K562 (cell line): ENCODE measurements at regions not wholly inside any gene's neighbourhood (a gene's known extent, or its start where the extent isn't known, plus 50 kb on each side); places are given as distances from the start of the nearest gene placed in this dataset.

Experiments
- ETV6 ChIP-seq, 3 experiments: fragments of 150-350 bp in 1 of 3; sonication (generic) in 1 of 3; formaldehyde crosslinking in 1 of 3; IDR thresholded peaks; 2 replicates each; pipeline versions ENCODE4 v1.6.1 to v1.8.0; 2014 to 2022; ENCODE audit warnings: borderline replicate concordance in 2 of 3, low read depth in 2 of 3, antibody characterized with exemption in 1 of 3, low read length in 1 of 3, mild to moderate bottlenecking in 1 of 3, missing genetic modification reagents in 1 of 3
- FUS ChIP-seq: fragments of 200-400 bp; formaldehyde crosslinking; optimal IDR thresholded peaks from 2 replicates; pipeline ENCODE3; 2017; ENCODE audit warnings: low read depth, low read length
- GATAD2A ChIP-seq: fragments of 450-650 bp; IDR thresholded peaks from 2 replicates; pipeline ENCODE4 v1.6.1; 2017
- KAT8 ChIP-seq: fragments of 450-650 bp; IDR thresholded peaks from 2 replicates; pipeline ENCODE4 v1.6.1; 2016; ENCODE audit warnings: low read depth, mild to moderate bottlenecking
- NR3C1 ChIP-seq: sonication (generic); formaldehyde crosslinking; IDR thresholded peaks from 2 replicates; pipeline ENCODE4 v1.8.1; 2022; ENCODE audit warnings: missing genetic modification reagents
- PCBP2 ChIP-seq: fragments of 200-400 bp; formaldehyde crosslinking; IDR thresholded peaks from 2 replicates; pipeline ENCODE4 v1.6.1; 2018; ENCODE audit warnings: low read length, low read depth, mild to moderate bottlenecking, moderate library complexity; ENCODE audit not compliant: poor library complexity, severe bottlenecking
- POLR3A ChIP-seq: IDR thresholded peaks from 2 replicates; pipeline ENCODE4 v1.6.1; 2011; ENCODE audit warnings: borderline replicate concordance, mild to moderate bottlenecking, moderate library complexity; ENCODE audit not compliant: insufficient read length, insufficient read depth; ENCODE audit errors: extremely low read depth
- RBM15 ChIP-seq: fragments of 200-400 bp; formaldehyde crosslinking; IDR thresholded peaks from 2 replicates; pipeline ENCODE4 v1.6.1; 2018; ENCODE audit warnings: mild to moderate bottlenecking, low read length, moderate library complexity; ENCODE audit not compliant: insufficient read depth
- RBM34 ChIP-seq: fragments of 200-400 bp; formaldehyde crosslinking; IDR thresholded peaks from 2 replicates; pipeline ENCODE4 v1.6.1; 2018; ENCODE audit warnings: low read length, borderline replicate concordance; ENCODE audit not compliant: insufficient read depth
- SP1 ChIP-seq: sonication (generic); formaldehyde crosslinking; IDR thresholded peaks from 2 replicates; pipeline ENCODE4 v1.8.1; 2022; ENCODE audit warnings: mild to moderate bottlenecking, missing genetic modification reagents
- TAF7 ChIP-seq: fragments of 450-650 bp; IDR thresholded peaks from 2 replicates; pipeline ENCODE4 v1.6.1; 2016; ENCODE audit warnings: missing genetic modification characterization, missing compliant biosample characterization
- TRIM28 ChIP-seq: fragments of 450-650 bp; IDR thresholded peaks from 2 replicates; pipeline ENCODE4 v1.6.1; 2017
- ZNF121 ChIP-seq: sonication (generic); formaldehyde crosslinking; conservative IDR thresholded peaks from 2 replicates; pipeline ENCODE4 v1.8.0; 2022; ENCODE audit warnings: missing genetic modification reagents
- ZNF239 ChIP-seq: fragments of 250-450 bp; sonication (Bioruptor Pico); IDR thresholded peaks from 2 replicates; pipeline ENCODE4 v1.4.0; 2020; ENCODE audit warnings: mild to moderate bottlenecking
- ZNF3 ChIP-seq: fragments of 250-450 bp; sonication (Bioruptor Pico); IDR thresholded peaks from 2 replicates; pipeline ENCODE4 v1.5.0; 2021; ENCODE audit warnings: mild to moderate bottlenecking, moderate library complexity
- ZNF507 ChIP-seq: conservative IDR thresholded peaks from 2 replicates; pipeline ENCODE4 v1.6.1; 2017; ENCODE audit warnings: missing genetic modification characterization, missing compliant biosample characterization
- ZNF644 ChIP-seq: fragments of 200-800 bp; sonication (Bioruptor generic); IDR thresholded peaks from 2 replicates; pipeline ENCODE4 v1.6.1; 2016; ENCODE audit warnings: low read depth, missing genetic modification characterization, missing compliant biosample characterization
- TF ChIP-seq, protein P1 (sequence below), 2 experiments: IDR thresholded peaks; 2 replicates each; pipeline ENCODE4 v1.6.1; 2012; ENCODE audit warnings: improper control_type of control experiment in 2 of 2, low read depth in 2 of 2, low read length in 2 of 2, borderline replicate concordance in 1 of 2
- TF ChIP-seq, protein P2 (sequence below): sonication (generic); formaldehyde crosslinking; IDR thresholded peaks from 2 replicates; pipeline ENCODE4 v1.9.0; 2022; ENCODE audit warnings: mild to moderate bottlenecking, missing genetic modification reagents
- TF ChIP-seq, protein P3 (sequence below): IDR thresholded peaks from 2 replicates; pipeline ENCODE4 v1.6.1; 2011; ENCODE audit warnings: borderline replicate concordance, low read depth, mild to moderate bottlenecking, moderate library complexity, low read length; ENCODE audit not compliant: insufficient read depth, poor library complexity, severe bottlenecking
- TF ChIP-seq, protein P4 (sequence below): sonication (generic); formaldehyde crosslinking; IDR thresholded peaks from 2 replicates; pipeline ENCODE4 v1.8.0; 2023; ENCODE audit warnings: mild to moderate bottlenecking, missing genetic modification reagents

DNA sequence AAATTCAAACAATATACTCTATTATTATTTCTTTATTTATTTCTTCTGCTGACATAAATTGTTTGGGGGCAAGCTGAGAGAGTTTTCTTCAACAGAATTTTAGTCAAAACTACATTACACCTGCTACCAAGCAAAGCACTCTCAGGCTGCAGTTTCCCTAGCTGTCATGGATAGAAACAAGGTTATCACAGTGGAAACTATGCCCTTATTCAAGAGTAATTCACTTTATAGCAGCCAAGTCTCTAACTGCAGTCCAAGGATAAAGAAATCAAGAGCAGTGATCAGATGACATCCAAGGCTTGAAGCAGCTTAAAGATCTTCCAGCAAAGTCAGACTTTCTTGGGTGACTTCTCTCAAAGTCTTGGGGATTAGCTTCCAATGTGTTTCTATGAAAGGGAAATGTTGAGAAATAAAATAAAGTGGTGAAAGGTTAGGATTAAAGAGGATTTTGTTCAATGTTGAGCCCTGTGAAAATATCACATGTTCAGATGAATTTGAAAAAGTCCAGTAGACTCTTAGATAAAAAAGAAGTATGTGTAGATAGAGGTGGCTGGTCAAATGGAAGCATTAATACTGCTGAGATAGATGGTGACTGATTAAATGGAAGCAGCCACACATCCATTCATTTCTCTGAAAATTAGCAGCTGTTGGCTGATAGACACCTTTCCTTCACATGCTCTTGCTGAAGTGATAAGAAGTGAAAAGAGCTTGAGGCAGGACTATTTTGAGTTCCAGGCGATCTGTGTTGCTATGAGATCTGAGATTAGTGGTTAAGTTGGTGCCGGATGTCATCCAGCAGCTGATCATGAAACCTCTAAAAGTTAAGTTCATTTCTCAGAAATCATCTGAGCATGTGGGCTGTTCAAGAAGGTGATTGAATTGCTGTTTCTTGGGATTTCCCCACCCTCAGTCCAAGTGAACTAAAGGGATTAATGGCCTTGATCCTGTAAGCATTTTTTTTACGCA, 257.8 kb upstream of the BTG1 start (continued):
- TF ChIP-seq, protein P1, sequence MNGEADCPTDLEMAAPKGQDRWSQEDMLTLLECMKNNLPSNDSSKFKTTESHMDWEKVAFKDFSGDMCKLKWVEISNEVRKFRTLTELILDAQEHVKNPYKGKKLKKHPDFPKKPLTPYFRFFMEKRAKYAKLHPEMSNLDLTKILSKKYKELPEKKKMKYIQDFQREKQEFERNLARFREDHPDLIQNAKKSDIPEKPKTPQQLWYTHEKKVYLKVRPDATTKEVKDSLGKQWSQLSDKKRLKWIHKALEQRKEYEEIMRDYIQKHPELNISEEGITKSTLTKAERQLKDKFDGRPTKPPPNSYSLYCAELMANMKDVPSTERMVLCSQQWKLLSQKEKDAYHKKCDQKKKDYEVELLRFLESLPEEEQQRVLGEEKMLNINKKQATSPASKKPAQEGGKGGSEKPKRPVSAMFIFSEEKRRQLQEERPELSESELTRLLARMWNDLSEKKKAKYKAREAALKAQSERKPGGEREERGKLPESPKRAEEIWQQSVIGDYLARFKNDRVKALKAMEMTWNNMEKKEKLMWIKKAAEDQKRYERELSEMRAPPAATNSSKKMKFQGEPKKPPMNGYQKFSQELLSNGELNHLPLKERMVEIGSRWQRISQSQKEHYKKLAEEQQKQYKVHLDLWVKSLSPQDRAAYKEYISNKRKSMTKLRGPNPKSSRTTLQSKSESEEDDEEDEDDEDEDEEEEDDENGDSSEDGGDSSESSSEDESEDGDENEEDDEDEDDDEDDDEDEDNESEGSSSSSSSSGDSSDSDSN (IDR thresholded peaks at IDR 0.05; ENCODE audit: borderline replicate concordance in 1 of 2, low read depth in 2 of 2, low read length in 2 of 2): no peak
- TF ChIP-seq SP1 (CRISPR knock-in tag) (no peak; the same call in 1 of the 2 replicates), FUS (no peak), ZNF3 (CRISPR knock-in tag) (no peak), TAF7 (tag) (no peak), NR3C1 (CRISPR knock-in tag) (no peak), ZNF644 (tag) (peak; percentile 97), ETV6 (IDR thresholded peaks at IDR 0.05; ENCODE audit: borderline replicate concordance in 1 of 2, low read depth in 2 of 2, low read length in 1 of 2) (peak in 1 of 2 experiments; percentile 91; a peak in 2 of 4 replicates), ETV6 (CRISPR knock-in tag; IDR thresholded peaks at IDR 0.05; ENCODE audit: borderline replicate concordance) (no peak), RBM34 (no peak), PCBP2 (no peak), ZNF507 (tag) (no peak), KAT8 (no peak), POLR3A (no peak), ZNF121 (CRISPR knock-in tag) (no peak), GATAD2A (peak; percentile 88), ZNF239 (peak; percentile 70), RBM15 (no peak), TRIM28 (peak; percentile 75)
- TF ChIP-seq, protein P2, sequence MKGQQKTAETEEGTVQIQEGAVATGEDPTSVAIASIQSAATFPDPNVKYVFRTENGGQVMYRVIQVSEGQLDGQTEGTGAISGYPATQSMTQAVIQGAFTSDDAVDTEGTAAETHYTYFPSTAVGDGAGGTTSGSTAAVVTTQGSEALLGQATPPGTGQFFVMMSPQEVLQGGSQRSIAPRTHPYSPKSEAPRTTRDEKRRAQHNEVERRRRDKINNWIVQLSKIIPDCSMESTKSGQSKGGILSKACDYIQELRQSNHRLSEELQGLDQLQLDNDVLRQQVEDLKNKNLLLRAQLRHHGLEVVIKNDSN (CRISPR knock-in tag): no peak
- TF ChIP-seq, protein P3, sequence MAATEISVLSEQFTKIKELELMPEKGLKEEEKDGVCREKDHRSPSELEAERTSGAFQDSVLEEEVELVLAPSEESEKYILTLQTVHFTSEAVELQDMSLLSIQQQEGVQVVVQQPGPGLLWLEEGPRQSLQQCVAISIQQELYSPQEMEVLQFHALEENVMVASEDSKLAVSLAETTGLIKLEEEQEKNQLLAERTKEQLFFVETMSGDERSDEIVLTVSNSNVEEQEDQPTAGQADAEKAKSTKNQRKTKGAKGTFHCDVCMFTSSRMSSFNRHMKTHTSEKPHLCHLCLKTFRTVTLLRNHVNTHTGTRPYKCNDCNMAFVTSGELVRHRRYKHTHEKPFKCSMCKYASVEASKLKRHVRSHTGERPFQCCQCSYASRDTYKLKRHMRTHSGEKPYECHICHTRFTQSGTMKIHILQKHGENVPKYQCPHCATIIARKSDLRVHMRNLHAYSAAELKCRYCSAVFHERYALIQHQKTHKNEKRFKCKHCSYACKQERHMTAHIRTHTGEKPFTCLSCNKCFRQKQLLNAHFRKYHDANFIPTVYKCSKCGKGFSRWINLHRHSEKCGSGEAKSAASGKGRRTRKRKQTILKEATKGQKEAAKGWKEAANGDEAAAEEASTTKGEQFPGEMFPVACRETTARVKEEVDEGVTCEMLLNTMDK: no peak
- TF ChIP-seq, protein P4, sequence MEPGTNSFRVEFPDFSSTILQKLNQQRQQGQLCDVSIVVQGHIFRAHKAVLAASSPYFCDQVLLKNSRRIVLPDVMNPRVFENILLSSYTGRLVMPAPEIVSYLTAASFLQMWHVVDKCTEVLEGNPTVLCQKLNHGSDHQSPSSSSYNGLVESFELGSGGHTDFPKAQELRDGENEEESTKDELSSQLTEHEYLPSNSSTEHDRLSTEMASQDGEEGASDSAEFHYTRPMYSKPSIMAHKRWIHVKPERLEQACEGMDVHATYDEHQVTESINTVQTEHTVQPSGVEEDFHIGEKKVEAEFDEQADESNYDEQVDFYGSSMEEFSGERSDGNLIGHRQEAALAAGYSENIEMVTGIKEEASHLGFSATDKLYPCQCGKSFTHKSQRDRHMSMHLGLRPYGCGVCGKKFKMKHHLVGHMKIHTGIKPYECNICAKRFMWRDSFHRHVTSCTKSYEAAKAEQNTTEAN (CRISPR knock-in tag): no peak
